RWPE1 (cell line): ENCODE measurements at regions not wholly inside any gene's neighbourhood (a gene's known extent, or its start where the extent isn't known, plus 50 kb on each side); places are given as distances from the start of the nearest gene placed in this dataset.
A peak's percentile ranks its signal among the peaks of the same experiment; 100 is the strongest.

Experiments
- CTCF ChIA-PET: fragments of 350-600 bp; sonication (Branson Sonifier 250); formaldehyde crosslinking; extraction: SDS; loops from one replicate; lab custom pipeline; 2021; lab: Yijun Ruan, JAX
- POLR2A ChIA-PET: fragments of 400-600 bp; formaldehyde crosslinking; extraction: SDS; loops from one replicate; lab custom pipeline; 2020; ENCODE audit warnings: antibody characterized with exemption; ENCODE audit not compliant: low non-redundant PET; lab: Yijun Ruan, JAX
- DNase-seq: peaks from one replicate; pipeline ENCODE4 v3.0.0; 2012; ENCODE audit warnings: low spot score
- H3K27ac ChIP-seq: fragments of 450-650 bp; 2 replicates; pipeline ENCODE4 v1.5.1; 2017
- CTCF ChIP-seq: fragments of 450-650 bp; conservative IDR thresholded peaks from 2 replicates; pipeline ENCODE4 v1.5.1; 2017; ENCODE audit warnings: low read depth, mild to moderate bottlenecking

- CTCF ChIA-PET, result no interaction called here
- TF ChIP-seq CTCF, result no peak
- no peak overlapping the region for H3K27ac ChIP-seq
- DNase-seq, result no peak
- POLR2A ChIA-PET, result no interaction called here
Observed at GRCh38 chr3:59103552-59103951, 53.7 kb upstream of the CFAP20DC start.

- DNase-seq, result peak; percentile 54
- TF ChIP-seq CTCF, result no peak
- ChIA-PET POLR2A (no interaction called here), CTCF (no interaction called here)
- H3K27ac ChIP-seq, result peak overlapping the region; percentile 67
Observed at GRCh38 chr3:59101231-59101736, 51.5 kb upstream of the CFAP20DC start.
